ENCODE measurements at regions not wholly inside any gene's neighbourhood (a gene's known extent, or its start where the extent isn't known, plus 50 kb on each side); places are given as distances from the start of the nearest gene placed in this dataset.

DNA sequence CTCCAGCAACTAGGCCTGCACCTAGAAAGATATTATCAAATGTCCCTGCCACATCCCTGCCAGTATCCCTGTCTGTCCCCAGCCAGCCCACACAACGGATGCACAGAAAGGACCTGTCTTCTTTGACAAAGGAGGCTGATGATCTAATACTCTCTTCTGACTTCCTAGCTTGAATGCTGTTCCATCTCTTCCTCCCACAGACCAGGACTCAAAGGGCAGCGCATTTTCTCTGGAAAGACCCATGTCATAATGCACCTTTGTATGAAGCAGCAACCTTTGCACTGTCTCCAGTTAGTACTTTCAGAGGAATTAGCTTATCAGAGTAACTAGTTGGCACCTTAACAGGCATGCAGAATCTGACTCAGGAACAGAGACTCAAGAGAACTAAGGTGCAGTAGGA, 53.3 kb upstream of the TAF8 start:
- no CpG with 5 or more reads among the region's 2 CpGs for WGBS, 2 donors (ENCODE audit: extremely low coverage in 2 of 2, insufficient read length in 2 of 2, insufficient replicate concordance in 1 of 2)
- Histone ChIP-seq H3K18ac (ENCODE audit: low read length) (no peak overlapping the region), H3K9me3 (replicated peaks in 1 of 2; ENCODE audit: control insufficient read depth in 2 of 2, insufficient read depth in 1 of 2, low read depth in 1 of 2, low read length in 2 of 2) (no peaks in the 10 kb centered on the region), H2BK120ac (ENCODE audit: low read depth, low read length) (no peak overlapping the region), H3K4me3 (ENCODE audit: low read length in 2 of 2) (no peak overlapping the region), H3K4ac (ENCODE audit: low read length) (no peak overlapping the region), H3K23ac (ENCODE audit: low read depth, low read length, poor library complexity) (no peak overlapping the region), H3K9ac (ENCODE audit: low read depth, low read length, poor library complexity) (no peak overlapping the region), H3K27ac (replicated peaks; ENCODE audit: low read length) (no peak overlapping the region), H3K27me3 (ENCODE audit: control insufficient read depth in 3 of 3, insufficient read depth in 3 of 3, low read depth in 1 of 3, low read length in 3 of 3) (no peaks in the 10 kb centered on the region), H2BK12ac (ENCODE audit: low read length) (no peak overlapping the region), H3K36me3 (replicated peaks in 1 of 2; ENCODE audit: control insufficient read depth in 2 of 2, insufficient read depth in 2 of 2, low read length in 2 of 2) (no peaks in the 10 kb centered on the region), H3K4me2 (ENCODE audit: insufficient read depth, low read length, poor library complexity, severe bottlenecking) (no peak overlapping the region), H3K79me1 (ENCODE audit: low read depth, low read length) (no peaks in the 10 kb centered on the region), H2AFZ (ENCODE audit: low read length) (peak overlapping the region; percentile 28), H2AK5ac (ENCODE audit: low read depth, low read length) (no peak overlapping the region), H4K91ac (ENCODE audit: low read depth, low read length, poor library complexity) (no peak overlapping the region), H4K8ac (ENCODE audit: low read depth, low read length) (no peak overlapping the region), H3K4me1 (ENCODE audit: control insufficient read depth in 2 of 2, insufficient read depth in 1 of 2, low read depth in 1 of 2, low read length in 2 of 2) (no peaks in the 10 kb centered on the region), H2BK15ac (ENCODE audit: low read length) (no peak overlapping the region), H3K14ac (ENCODE audit: low read length) (no peak overlapping the region), H2BK5ac (ENCODE audit: low read length) (no peak overlapping the region)
- no peak for DNase-seq (ENCODE audit: low spot score)

DNA sequence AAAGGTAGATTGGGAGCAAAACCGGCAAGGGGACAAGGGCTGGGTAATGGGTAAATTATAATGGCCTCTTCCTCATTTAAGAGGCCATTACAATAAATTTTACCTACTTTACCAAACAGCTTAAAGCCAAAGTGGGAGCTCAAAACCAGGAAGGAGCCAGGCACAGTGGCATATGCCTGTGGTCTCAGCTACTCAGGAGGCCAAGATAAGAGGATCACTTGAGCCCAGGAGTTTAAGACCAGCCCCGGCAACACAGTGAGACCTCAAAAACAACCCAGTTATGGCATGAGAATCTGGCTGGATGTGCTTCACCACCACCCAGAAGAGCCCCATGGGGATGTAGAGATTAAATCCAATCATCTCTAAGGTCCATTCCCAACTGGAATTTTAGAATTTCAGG, 52.9 kb upstream of the TAF8 start:
- Histone ChIP-seq H4K91ac (ENCODE audit: low read depth, low read length, poor library complexity) (no peak overlapping the region), H3K36me3 (replicated peaks in 1 of 2; ENCODE audit: control insufficient read depth in 2 of 2, insufficient read depth in 2 of 2, low read length in 2 of 2) (no peaks in the 10 kb centered on the region), H2AFZ (ENCODE audit: low read length) (peak overlapping the region; percentile 28), H3K4me2 (ENCODE audit: insufficient read depth, low read length, poor library complexity, severe bottlenecking) (no peak overlapping the region), H3K27me3 (ENCODE audit: control insufficient read depth in 3 of 3, insufficient read depth in 3 of 3, low read depth in 1 of 3, low read length in 3 of 3) (no peaks in the 10 kb centered on the region), H2BK5ac (ENCODE audit: low read length) (no peak overlapping the region), H3K9me3 (replicated peaks in 1 of 2; ENCODE audit: control insufficient read depth in 2 of 2, insufficient read depth in 1 of 2, low read depth in 1 of 2, low read length in 2 of 2) (no peaks in the 10 kb centered on the region), H3K9ac (ENCODE audit: low read depth, low read length, poor library complexity) (no peak overlapping the region), H2BK12ac (ENCODE audit: low read length) (no peak overlapping the region), H3K23ac (ENCODE audit: low read depth, low read length, poor library complexity) (no peak overlapping the region), H2BK120ac (ENCODE audit: low read depth, low read length) (no peak overlapping the region), H3K4me3 (ENCODE audit: low read length in 2 of 2) (no peak overlapping the region), H3K79me1 (ENCODE audit: low read depth, low read length) (no peaks in the 10 kb centered on the region), H3K4ac (ENCODE audit: low read length) (no peak overlapping the region), H3K14ac (ENCODE audit: low read length) (no peak overlapping the region), H3K4me1 (ENCODE audit: control insufficient read depth in 2 of 2, insufficient read depth in 1 of 2, low read depth in 1 of 2, low read length in 2 of 2) (no peaks in the 10 kb centered on the region), H2AK5ac (ENCODE audit: low read depth, low read length) (no peak overlapping the region), H2BK15ac (ENCODE audit: low read length) (no peak overlapping the region), H3K27ac (replicated peaks; ENCODE audit: low read length) (no peak overlapping the region), H3K18ac (ENCODE audit: low read length) (no peak overlapping the region), H4K8ac (ENCODE audit: low read depth, low read length) (no peak overlapping the region)
- DNase-seq (ENCODE audit: low spot score) = no peak
- no CpG with 5 or more reads among the region's 2 CpGs for WGBS, 2 donors (ENCODE audit: extremely low coverage in 2 of 2, insufficient read length in 2 of 2, insufficient replicate concordance in 1 of 2)
